Stimulated activated memory B cell treated with anti-CD40 and anti-IgM and Interleukin-4, amounts not matched to agents 10 μg/mL and 1 μg/mL and 100 μg/mL, for 72 hours (primary cell): ENCODE measurements at regions not wholly inside any gene's neighbourhood (a gene's known extent, or its start where the extent isn't known, plus 50 kb on each side); places are given as distances from the start of the nearest gene placed in this dataset.

ENCODE experiments used
- ATAC-seq: fragments of 150-1000 bp; cut with Tn5 transposase; 2 replicates; pipeline ENCODE4 v1.10.0; 2021
- H3K27ac Mint-ChIP-seq: one replicate; pipeline ENCODE4 v1.8.0; 2022; ENCODE audit warnings: mild to moderate bottlenecking, mixed read lengths
- H3K27me3 Mint-ChIP-seq: one replicate; pipeline ENCODE4 v1.8.0; 2022; ENCODE audit warnings: mixed read lengths
- H3K36me3 Mint-ChIP-seq: one replicate; pipeline ENCODE4 v1.8.0; 2022; ENCODE audit warnings: mixed read lengths
- H3K4me1 Mint-ChIP-seq: one replicate; pipeline ENCODE4 v1.8.0; 2022; ENCODE audit warnings: mixed read lengths
- H3K4me3 Mint-ChIP-seq: one replicate; pipeline ENCODE4 v1.8.0; 2022; ENCODE audit warnings: mild to moderate bottlenecking, moderate library complexity, mixed read lengths
- H3K9me3 Mint-ChIP-seq: one replicate; pipeline ENCODE4 v1.8.0; 2022; ENCODE audit warnings: mixed read lengths

DNA sequence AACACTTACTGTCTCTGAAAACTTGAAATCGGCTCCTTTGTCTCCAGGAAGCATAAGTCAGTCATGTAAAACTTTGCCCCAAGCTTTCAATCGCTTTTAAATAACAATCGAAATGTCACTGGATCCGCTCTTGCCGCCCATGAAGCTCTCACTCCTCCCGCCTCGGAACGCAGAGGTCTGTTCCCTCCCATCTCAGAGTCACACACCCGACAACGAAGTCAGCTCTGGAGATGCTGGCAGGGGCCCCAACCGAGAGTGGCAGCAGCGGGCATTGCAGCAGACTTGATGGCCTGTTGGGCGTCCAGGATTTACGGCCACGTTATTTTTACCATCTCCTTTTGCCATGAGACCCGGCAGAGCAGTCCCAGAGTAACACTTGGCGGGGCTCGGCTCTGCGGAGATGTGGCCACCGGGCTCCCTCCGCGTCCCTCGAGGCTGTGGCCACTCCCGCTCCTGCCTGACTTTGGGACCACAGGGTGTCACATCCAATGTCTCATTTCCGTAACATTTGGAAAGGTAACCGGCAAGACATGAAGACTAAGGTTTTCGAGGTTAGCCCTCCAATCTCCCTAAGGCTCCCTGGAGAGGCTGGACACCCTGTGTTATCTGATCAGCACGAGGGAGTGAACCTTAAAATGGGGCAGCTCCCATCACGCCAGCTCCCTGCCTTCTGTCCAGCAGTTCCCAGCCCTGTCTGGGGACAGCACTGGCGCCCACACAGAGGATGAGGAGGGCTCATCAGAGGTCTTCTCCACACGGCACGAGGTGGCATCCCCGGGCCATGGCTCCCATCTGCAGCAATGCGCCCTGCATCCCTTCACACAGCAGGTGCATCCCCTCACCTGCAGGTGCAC is 62.8 kb upstream of the ADGRA1 start:
- Mint-ChIP-seq H3K27ac (no peak overlapping the region), H3K27me3 (peaks cover 20% of the 10 kb centered on the region), H3K4me1 (no peaks in the 10 kb centered on the region), H3K4me3 (no peak overlapping the region), H3K9me3 (peaks cover 3% of the 10 kb centered on the region), H3K36me3 (no peaks in the 10 kb centered on the region)
- no peak for ATAC-seq

DNA sequence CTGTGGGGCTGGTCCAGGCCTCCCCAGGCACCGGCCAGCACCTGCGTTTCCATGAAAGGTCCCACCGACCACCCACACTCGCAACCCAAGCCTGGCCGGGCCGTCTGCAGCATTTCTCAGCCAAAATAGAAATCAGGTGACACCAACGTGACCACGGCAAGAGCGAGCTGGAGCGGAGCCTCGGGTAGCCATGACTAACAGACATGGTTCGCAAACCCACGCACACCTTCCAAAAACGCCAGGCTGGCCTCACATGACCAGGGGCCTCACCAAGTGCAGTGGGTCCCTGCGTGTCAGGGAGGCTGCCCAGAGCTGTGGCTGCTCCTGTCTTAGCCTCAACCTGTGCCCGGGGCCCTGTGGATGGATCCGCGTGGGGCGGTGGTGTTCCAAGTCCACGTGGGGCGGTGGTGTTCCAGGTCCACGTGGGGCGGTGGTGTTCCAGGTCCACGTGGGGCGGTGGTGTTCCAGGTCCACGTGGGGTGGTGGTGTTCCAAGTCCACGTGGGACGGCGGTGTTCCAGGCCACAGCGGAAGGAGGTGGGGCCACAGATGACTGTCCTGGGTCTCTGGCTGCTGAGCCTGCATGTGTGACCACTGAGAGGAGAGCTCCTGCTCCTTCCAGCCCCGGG is 64.4 kb upstream of the ADGRA1 start:
- Mint-ChIP-seq H3K9me3 (peaks cover 3% of the 10 kb centered on the region), H3K27me3 (peaks cover 10% of the 10 kb centered on the region), H3K4me1 (no peaks in the 10 kb centered on the region), H3K36me3 (no peaks in the 10 kb centered on the region), H3K27ac (no peak overlapping the region), H3K4me3 (no peak overlapping the region)
- ATAC-seq: no peak

DNA sequence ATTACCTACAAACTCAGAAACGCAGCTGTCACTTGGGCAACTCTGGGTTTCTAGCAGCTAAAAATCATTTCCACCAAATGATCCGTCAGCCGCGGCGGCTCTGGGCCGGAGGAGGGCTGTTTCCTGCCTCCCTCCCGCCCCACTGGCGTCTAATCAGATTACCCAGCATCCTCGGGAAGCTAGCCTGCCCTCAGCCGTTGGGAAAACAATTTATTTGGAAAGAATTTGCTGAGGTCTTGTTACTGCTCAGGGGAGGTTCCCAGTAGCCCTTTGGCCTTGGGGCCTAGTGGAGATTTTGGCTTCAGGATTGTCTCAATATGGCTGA is 65.0 kb upstream of the ADGRA1 start:
- H3K4me3 Mint-ChIP-seq: no peak overlapping the region
- peaks cover 5% of the 10 kb centered on the region for H3K27me3 Mint-ChIP-seq
- H3K36me3 Mint-ChIP-seq: no peaks in the 10 kb centered on the region
- H3K4me1 Mint-ChIP-seq: no peaks in the 10 kb centered on the region
- H3K9me3 Mint-ChIP-seq: no peaks in the 10 kb centered on the region
- H3K27ac Mint-ChIP-seq: no peak overlapping the region
- ATAC-seq: no peak

DNA sequence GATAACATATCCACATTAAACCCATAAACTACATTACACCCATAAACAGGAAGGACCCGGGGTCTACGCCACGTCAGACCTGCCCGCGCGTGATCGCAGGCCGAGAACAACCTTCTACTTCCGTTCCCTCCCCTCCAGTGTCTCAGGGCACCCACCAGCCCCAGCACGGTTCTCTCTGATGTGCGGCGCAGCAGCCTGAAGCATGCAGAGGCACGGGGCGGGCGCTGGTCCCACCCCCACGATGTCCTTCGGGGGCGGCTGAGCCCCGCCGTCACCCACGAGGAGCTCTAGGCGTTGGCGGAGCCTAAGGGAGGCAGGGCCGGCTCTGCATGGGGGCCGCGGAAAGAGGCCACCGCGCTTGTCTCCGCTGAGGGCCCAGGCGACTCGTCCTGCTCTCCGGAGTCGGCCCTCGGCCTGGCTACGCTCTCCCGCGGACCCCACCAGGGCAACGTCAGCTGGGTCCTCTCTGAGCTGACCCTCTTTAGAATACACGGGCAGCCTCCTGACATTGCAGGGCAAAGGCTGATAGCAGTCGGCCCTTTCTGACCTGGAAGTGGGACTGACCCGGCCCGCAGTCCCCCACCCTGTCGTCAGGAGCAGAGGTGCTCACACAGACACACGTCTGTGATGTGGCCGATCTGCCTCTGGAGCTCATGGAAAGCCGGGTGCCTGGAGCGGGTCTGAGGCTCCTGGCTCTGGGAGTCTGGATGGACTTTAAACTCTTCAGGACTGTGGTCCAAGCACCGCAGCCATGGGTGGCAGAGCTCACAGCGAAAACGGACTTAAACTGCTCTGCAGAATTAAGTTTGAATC is 65.6 kb upstream of the ADGRA1 start:
- Mint-ChIP-seq H3K27me3 (no peaks in the 10 kb centered on the region), H3K36me3 (no peaks in the 10 kb centered on the region), H3K9me3 (no peaks in the 10 kb centered on the region), H3K27ac (no peak overlapping the region), H3K4me3 (no peak overlapping the region), H3K4me1 (no peaks in the 10 kb centered on the region)
- no peak for ATAC-seq

DNA sequence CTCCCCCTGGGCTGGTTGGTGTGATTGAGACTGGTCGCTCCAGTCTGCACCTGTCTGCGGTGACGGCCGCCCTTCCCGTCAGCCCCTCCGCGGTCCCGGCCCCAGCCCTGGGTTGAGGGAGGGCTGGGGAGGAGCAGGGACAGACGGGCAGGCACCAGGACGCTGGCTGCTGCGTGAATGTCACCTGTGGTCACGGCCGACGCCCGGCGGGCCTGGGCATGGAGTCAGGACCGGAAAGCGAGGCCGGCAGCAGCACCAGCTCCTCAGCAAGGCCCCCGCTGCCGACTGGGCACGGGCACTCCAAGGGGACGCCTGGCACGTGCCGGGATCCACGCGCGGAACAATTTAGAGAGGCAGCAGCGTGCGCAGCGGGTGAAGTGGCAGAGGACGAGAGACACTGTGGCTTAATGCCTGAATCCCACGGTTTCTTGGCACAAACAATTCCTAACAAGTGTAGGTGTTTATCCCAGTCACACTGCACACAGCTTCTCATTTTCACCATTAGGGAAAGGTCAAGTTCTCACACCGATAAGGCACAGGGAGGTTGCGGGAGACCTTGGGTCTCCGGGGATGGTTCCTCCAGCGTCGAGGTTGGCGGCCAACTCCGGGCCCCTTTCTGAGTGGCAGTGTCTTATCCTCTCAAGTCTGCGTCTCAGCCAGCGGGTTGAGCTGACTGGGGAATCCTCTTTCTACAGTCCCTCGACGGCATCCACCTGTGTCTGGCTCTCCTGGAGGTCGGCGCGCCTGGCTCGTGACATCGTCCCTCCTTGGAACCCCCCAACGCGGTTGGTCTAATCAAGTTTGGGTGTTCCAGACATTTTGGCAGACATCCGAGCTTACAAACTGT is 66.4 kb upstream of the ADGRA1 start:
- no peak overlapping the region for H3K27ac Mint-ChIP-seq
- no peaks in the 10 kb centered on the region for H3K27me3 Mint-ChIP-seq
- ATAC-seq: no peak
- H3K9me3 Mint-ChIP-seq: no peaks in the 10 kb centered on the region
- no peaks in the 10 kb centered on the region for H3K36me3 Mint-ChIP-seq
- H3K4me1 Mint-ChIP-seq: no peaks in the 10 kb centered on the region
- no peak overlapping the region for H3K4me3 Mint-ChIP-seq

DNA sequence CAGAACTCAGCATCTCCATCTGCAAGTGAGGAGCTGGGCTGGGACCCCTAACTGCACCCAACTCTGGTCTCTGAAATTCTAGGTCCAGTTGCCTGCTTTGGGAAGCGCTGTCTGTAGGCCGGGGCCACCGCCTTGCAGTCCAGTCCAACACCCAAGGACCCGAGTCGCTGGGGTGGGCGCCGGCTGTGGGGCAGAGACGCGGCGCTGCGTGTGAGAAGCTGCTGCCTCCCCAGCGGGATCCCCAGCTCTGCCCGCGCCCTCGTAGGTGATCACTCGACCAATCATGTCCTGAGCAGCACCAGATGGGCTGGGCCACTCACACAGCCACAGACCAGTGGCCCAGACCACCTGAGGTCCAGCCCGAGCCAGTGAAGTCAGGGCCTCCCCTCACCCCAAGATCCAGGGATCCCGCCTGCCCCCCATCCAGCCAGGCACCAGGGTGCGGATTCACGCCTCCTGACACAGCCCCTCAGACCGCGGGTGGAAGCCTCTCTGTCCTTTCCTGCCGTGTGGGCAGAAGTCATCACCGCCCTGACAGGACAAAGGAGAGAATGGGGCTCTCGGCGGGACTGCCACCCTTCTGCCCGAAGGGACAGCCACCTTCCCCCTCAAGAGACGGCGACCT is 67.4 kb upstream of the ADGRA1 start:
- no peak overlapping the region for H3K27ac Mint-ChIP-seq
- no peaks in the 10 kb centered on the region for H3K36me3 Mint-ChIP-seq
- H3K27me3 Mint-ChIP-seq: no peaks in the 10 kb centered on the region
- H3K4me3 Mint-ChIP-seq: no peak overlapping the region
- no peaks in the 10 kb centered on the region for H3K9me3 Mint-ChIP-seq
- no peaks in the 10 kb centered on the region for H3K4me1 Mint-ChIP-seq
- ATAC-seq: peak; percentile 3

DNA sequence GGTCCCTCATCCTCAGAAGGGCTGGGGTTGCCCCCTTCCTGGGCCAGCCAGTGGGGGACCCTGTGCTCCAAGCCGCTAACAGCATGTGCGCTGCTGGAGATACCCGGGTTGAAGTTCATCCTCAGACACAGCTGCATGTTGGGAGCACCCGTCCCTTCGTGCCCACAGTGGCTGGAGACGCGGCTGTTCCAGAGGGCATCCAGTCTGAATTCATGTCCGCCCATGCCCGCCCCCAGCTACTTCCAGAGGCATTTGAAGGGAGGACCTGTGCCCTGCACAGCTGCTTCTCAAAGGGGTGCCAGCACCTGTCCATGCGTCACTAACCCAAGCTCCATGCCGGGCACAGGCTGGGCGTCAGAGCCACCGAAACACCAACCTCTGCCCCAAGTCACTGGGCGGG is 68.1 kb upstream of the ADGRA1 start:
- Mint-ChIP-seq H3K9me3 (no peaks in the 10 kb centered on the region), H3K4me3 (no peak overlapping the region), H3K36me3 (no peaks in the 10 kb centered on the region), H3K4me1 (no peaks in the 10 kb centered on the region), H3K27ac (no peak overlapping the region), H3K27me3 (no peaks in the 10 kb centered on the region)
- no peak for ATAC-seq

DNA sequence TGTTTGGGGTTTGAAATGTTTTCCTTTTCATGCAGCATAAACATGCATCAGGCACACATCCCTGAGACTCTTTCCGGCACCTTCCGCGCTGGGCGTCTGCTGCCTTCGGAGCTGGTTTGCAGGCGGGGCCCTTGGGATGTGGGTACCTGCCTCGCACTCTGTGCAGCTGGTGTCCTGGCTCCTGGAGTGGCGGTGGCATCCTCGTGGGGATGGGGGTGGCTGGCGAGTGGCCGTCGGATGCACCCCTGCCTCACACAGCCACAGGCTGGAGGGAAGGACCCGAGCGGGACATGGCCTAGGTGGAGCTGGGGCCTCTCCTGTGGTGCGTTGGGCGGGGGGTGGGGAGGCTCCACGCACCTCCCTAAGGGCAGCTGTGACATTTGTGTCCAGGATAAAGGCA is 68.5 kb upstream of the ADGRA1 start:
- Mint-ChIP-seq H3K27me3 (no peaks in the 10 kb centered on the region), H3K9me3 (no peaks in the 10 kb centered on the region), H3K4me3 (no peak overlapping the region), H3K4me1 (no peaks in the 10 kb centered on the region), H3K36me3 (no peaks in the 10 kb centered on the region), H3K27ac (no peak overlapping the region)
- ATAC-seq: no peak

DNA sequence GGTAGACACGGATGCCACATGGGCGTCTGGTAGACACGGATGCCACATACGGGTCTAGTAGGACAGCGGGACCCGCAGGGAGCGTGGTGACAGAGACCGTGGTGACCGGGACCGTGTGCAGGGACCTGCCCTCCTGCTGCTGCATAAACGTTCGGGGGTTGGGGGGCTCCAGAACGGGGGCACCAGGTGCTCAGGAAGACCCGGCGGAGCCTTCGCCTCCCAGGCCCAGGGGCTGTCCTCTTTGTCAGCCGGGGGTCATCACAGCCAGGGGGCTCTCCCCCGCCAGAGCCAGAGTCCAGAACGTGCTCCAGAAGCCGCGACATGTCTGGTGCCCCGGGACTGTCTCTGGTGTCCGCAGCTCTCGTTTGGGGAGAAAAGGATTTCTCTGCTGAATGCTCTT is 69.2 kb upstream of the ADGRA1 start:
- Mint-ChIP-seq H3K9me3 (no peaks in the 10 kb centered on the region), H3K27ac (no peak overlapping the region), H3K36me3 (no peaks in the 10 kb centered on the region), H3K27me3 (no peaks in the 10 kb centered on the region), H3K4me1 (peaks cover 2% of the 10 kb centered on the region), H3K4me3 (no peak overlapping the region)
- no peak for ATAC-seq

DNA sequence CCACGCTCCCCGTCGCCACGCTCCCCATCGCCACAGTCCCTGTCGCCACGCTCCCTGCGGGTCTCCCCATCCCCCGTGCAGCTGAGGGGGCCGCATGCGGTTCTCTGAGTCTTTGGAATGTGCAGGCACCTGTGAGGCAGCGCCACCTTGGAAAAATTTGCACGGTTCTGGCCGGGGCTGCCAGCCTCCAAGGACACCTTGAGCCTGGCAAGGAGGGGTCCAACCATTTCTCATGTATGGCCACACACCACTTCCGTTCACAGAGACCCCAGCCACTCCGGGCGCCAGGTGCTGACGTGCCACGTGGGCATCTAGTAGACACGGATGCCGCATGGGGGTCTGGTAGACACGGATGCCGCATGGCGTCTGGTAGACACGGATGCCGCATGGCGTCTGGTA is 70.5 kb upstream of the ADGRA1 start:
- no peak for ATAC-seq
- Mint-ChIP-seq H3K4me1 (peaks cover 7% of the 10 kb centered on the region), H3K4me3 (no peak overlapping the region), H3K9me3 (no peaks in the 10 kb centered on the region), H3K27ac (no peak overlapping the region), H3K36me3 (no peaks in the 10 kb centered on the region), H3K27me3 (no peaks in the 10 kb centered on the region)

DNA sequence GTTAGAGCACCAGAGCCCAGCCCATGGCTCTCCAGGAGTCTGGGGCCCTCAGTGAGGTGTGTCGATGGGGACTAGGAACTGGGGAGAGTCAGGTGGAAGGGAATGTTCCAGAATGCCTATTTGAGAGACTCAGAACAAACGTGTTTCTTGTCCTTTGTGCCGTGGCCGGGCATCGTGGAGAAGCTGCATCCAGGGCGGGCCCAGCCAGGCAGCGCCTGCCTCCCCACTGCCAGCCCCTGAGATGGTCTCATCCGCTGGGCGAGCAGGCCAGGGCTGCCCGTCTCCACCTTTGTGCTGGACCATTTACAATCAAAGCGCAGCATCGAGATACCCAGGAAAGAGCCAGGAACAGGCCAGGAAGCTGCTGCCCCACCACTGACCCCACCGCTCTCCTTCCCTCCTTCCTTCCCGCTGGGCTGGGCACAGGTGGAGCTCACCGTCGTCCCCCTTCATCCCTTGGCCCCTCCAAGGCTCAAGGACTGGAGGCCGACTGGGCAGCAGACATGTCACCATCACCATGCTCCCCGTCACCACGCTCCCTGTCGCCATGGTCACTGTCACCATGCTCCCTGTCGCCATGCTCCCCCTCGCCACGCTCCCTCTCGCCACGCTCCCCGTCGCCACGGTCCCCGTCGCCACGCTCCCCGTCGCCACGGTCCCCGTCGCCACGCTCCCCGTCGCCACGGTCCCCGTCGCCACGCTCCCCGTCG is 71.1 kb upstream of the ADGRA1 start:
- Mint-ChIP-seq H3K9me3 (no peaks in the 10 kb centered on the region), H3K36me3 (no peaks in the 10 kb centered on the region), H3K27me3 (no peaks in the 10 kb centered on the region), H3K27ac (no peak overlapping the region), H3K4me1 (peaks cover 7% of the 10 kb centered on the region), H3K4me3 (no peak overlapping the region)
- no peak for ATAC-seq

DNA sequence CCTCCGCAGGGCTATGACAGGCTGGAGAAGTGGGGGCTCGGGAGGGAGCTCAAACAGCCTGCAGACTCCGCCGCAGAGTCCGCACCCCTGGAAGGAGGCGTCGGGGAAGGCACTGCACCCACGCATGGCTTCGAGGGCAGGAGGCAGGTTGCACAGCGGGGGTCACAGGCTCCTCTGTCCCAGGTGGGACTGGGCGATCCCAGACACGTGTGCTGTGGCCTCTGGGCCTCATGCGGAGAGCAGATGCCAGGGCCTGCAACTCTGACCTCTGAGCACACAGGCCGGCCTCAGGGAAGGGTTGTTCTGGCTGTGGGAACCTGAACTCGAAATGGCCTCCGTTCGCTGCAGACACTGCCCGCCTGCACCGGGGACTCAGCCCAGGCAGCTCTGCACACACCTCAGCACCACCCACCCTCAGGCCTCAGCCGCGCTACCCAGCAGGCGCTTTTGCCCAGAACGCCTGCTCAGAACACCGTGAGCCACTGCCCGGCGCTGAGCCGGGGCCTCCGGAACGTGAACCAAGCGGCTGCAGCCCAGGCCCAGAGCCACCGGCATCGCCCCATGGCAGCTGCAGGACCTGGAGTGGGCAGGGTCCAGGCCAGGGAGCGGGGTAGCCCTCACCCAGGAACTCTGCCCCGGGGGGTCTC is 71.8 kb upstream of the ADGRA1 start:
- no peak overlapping the region for H3K4me3 Mint-ChIP-seq
- no peaks in the 10 kb centered on the region for H3K9me3 Mint-ChIP-seq

DNA sequence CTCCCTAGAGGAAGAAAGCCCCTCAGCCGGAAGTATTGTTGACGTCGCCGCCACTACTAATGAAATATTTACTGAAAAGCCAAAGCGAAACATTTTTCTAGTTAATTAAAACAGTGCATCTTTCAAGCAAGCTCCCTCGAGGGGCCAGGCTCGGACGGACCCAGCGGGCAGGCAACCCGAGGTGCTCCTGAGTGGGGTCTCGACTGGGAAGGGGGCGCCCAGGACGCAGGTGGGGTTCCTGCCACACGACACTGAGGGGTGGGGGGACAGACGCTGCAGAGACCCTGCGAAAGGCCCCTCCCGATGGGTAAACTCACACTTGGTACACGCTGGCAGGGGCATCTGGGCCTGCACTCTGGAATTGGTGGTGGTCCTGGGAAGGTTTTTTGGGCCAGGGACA is 72.4 kb upstream of the ADGRA1 start:
- no peak for ATAC-seq
- Mint-ChIP-seq H3K27me3 (no peaks in the 10 kb centered on the region), H3K36me3 (no peaks in the 10 kb centered on the region), H3K4me3 (no peak overlapping the region), H3K9me3 (no peaks in the 10 kb centered on the region), H3K27ac (no peak overlapping the region), H3K4me1 (peaks cover 7% of the 10 kb centered on the region)

More for the DNA sequence above, 71.8 kb upstream of the ADGRA1 start:
- H3K4me1 Mint-ChIP-seq: peaks cover 7% of the 10 kb centered on the region
- H3K36me3 Mint-ChIP-seq: no peaks in the 10 kb centered on the region
- ATAC-seq: no peak
- H3K27me3 Mint-ChIP-seq: no peaks in the 10 kb centered on the region
- H3K27ac Mint-ChIP-seq: no peak overlapping the region
